ENCODE measurements at regions not wholly inside any gene's neighbourhood (a gene's known extent, or its start where the extent isn't known, plus 50 kb on each side); places are given as distances from the start of the nearest gene placed in this dataset.

DNA sequence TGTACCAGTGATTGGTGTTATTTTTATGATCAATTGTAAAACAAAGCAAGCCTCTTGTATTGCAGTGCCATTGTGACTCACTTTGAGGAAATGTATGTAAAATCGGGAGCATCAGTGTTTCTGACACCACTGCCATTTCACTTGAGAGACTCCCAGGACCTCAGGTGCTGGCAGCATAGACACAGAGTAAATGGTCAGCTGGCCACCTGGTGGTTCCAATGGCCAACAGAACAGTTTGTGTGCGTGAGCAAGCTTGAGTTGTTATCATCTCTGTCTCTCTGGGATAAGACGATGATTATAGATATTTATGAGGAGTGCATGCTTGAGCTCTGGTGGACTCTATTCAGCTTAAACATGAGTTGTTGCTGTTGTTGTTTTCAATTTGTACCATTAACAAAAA is 356.6 kb downstream of the GUCY2F start:
- TF ChIP-seq EZH2 (IDR thresholded peaks at IDR 0.05; ENCODE audit: insufficient read depth, poor library complexity, severe bottlenecking) = no peak
- TF ChIP-seq EZH2phosphoT487 (IDR thresholded peaks at IDR 0.05; ENCODE audit: insufficient read depth, low read depth) = no peak

Measured in GM23248 (cell line).